ENCODE measurements at regions not wholly inside any gene's neighbourhood (a gene's known extent, or its start where the extent isn't known, plus 50 kb on each side); places are given as distances from the start of the nearest gene placed in this dataset.

GRCh38 chr16:86313631-86314030, 196.7 kb upstream of the FOXF1 start:
- TF ChIP-seq POLR2A (IDR thresholded peaks at IDR 0.05) (no peak), CTCF (IDR thresholded peaks at IDR 0.05) (no peak)
- Histone ChIP-seq H3K27ac (no peak overlapping the region), H3K27me3 (no peaks in the 10 kb centered on the region), H3K36me3 (no peaks in the 10 kb centered on the region), H3K4me1 (no peaks in the 10 kb centered on the region), H3K4me3 (replicated peaks in 1 of 3) (no peak overlapping the region), H3K9me3 (no peaks in the 10 kb centered on the region)
- DNase-seq: no peak
- intact Hi-C loops (cut with DNase I): no loop called here
- 25 to 35% methylated on average over 8 of the region's 8 CpGs for WGBS, 2 donors

- no peak for TF ChIP-seq POLR2A (IDR thresholded peaks at IDR 0.05)
- TF ChIP-seq CTCF (IDR thresholded peaks at IDR 0.05): no peak
- Histone ChIP-seq H3K27ac (no peak overlapping the region), H3K4me1 (no peaks in the 10 kb centered on the region), H3K27me3 (no peaks in the 10 kb centered on the region), H3K36me3 (no peaks in the 10 kb centered on the region), H3K4me3 (replicated peaks in 1 of 3) (no peak overlapping the region), H3K9me3 (no peaks in the 10 kb centered on the region)
- 67 to 78% methylated on average over 15 of the region's 15 CpGs for WGBS, 2 donors
- intact Hi-C loops (cut with DNase I): no loop called here
- DNase-seq: no peak
Measured at GRCh38 chr16:86314402-86315025, 195.8 kb upstream of the FOXF1 start.

- H3K27me3 ChIP-seq: no peaks in the 10 kb centered on the region
- WGBS, 2 donors: 78 to 81% methylated on average over 21 of the region's 21 CpGs
- no peak overlapping the region for H3K4me3 ChIP-seq (replicated peaks in 1 of 3)
- H3K36me3 ChIP-seq: no peaks in the 10 kb centered on the region
- TF ChIP-seq POLR2A (IDR thresholded peaks at IDR 0.05): no peak
- no peak for TF ChIP-seq CTCF (IDR thresholded peaks at IDR 0.05)
- no peaks in the 10 kb centered on the region for H3K4me1 ChIP-seq
- intact Hi-C loops (cut with DNase I): no loop called here
- no peaks in the 10 kb centered on the region for H3K9me3 ChIP-seq
- no peak overlapping the region for H3K27ac ChIP-seq
- DNase-seq: no peak
Measured at GRCh38 chr16:86316967-86317812, 193.1 kb upstream of the FOXF1 start.

GRCh38 chr16:86317813-86318650, 192.3 kb upstream of the FOXF1 start:
- 71 to 73% methylated on average over 10 to 13 of the region's 13 CpGs for WGBS, 2 donors
- H3K27ac ChIP-seq: no peak overlapping the region
- no peaks in the 10 kb centered on the region for H3K4me1 ChIP-seq
- no peaks in the 10 kb centered on the region for H3K36me3 ChIP-seq
- no peak overlapping the region for H3K4me3 ChIP-seq (replicated peaks in 1 of 3)
- no peak for TF ChIP-seq POLR2A (IDR thresholded peaks at IDR 0.05)
- no peak for TF ChIP-seq CTCF (IDR thresholded peaks at IDR 0.05)
- no peaks in the 10 kb centered on the region for H3K9me3 ChIP-seq
- intact Hi-C loops (cut with DNase I): no loop called here
- no peaks in the 10 kb centered on the region for H3K27me3 ChIP-seq
- DNase-seq: no peak
